ENCODE measurements at regions not wholly inside any gene's neighbourhood (a gene's known extent, or its start where the extent isn't known, plus 50 kb on each side); places are given as distances from the start of the nearest gene placed in this dataset.

DNA sequence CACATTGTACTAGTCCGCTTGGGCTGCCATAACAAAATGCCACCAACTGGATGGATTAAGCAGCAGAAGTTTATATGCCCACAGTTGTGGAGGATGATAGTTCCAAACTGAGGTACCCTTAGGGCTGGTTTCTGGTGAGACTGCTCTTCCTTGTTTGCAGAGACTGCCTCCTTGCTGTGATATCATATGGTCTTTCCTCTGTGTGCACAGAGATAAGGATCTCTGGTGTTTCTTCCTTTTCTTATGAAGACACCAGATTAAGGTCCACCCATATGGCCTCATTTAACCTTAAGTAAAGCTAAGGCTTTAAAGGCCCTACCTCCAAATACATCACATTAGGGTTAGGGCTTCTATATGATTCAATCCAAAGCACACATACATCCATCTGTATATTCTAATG is 738.2 kb upstream of the GCFC2 start:
- DNase-seq, result no peak

DNA sequence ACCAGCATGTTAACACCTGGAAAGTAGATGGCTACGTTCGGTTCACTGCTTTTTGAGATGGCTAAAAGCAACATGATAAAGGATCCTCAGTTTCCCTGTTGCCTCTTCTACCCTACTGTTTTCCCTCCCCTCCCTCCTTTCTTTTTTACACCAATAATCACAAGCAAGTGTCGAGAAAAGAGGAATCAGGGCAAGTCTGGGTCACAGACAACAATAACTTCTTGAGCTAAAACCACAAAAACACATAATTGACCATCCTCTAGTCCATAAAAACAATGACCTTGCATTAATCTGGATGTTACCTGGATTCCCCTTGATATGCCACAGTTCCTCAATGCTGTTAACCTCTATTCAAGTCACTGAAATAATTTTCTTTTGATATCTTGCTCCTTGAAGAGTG is 736.6 kb upstream of the GCFC2 start:
- DNase-seq, result no peak

DNA sequence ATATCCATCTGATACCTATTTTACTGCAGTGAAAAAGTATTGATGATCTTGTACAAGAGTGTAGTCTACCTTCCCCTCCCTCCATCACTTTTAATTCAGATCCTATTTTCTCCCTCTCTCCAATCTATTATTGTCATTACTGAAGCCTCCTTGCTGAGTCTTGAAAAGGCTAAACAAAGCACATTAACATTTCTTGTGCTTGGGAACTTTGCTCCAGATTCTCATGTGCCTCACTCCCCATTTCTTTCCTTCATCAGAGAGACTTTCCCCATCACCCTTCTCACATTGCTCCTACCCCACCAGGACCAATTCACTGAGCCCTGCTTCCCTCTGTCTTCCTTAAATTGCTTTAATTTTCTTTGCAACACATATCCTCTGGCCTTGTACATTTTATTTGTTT is 736.2 kb upstream of the GCFC2 start:
- no peak for DNase-seq

- DNase-seq, result no peak
Measured at GRCh38 chr2:76445880-76446279, 735.2 kb upstream of the GCFC2 start.

DNA sequence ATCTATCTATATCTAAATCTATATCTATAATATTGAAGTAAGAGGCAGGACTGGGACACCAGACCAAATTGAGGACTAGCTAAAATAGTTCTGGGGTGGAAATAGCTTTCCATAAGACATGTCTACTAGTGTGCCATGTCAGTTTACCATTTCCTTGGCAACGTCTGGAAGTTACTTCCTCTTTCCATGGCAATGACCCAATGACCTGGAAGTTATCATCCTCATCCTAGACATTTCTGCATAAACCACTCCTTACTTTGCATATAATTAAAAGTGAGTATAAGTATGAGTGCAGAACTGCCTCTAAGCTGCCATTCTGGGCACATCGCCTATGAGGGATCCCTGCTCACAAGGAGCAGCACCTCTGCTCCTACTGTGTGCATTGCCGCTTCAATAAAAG is 734.0 kb upstream of the GCFC2 start:
- DNase-seq, result no peak

DNA sequence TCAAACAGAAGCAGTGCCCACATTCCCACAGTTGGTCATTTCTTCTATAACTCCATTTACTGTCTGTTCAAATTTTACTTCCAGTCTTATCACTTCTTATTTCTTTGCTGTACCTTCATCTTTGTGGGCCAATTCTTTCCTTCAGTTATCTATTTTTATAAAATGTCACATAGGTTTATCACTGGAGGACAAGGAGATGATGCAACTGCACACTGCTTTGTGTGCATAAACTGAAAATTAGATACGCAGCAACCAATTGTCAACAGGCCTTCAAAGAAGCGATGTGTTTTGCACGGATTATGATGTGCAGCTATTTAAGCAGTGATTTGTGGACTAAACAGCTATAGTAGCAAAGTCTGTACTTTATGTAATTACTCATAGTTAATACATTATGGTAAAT is 726.8 kb upstream of the GCFC2 start:
- no peak for DNase-seq

GRCh38 chr2:76429374-76429773 is 718.7 kb upstream of the GCFC2 start:
- no peak for DNase-seq

- DNase-seq, result no peak
Measured at GRCh38 chr2:76427452-76427851, 716.7 kb upstream of the GCFC2 start.

DNA sequence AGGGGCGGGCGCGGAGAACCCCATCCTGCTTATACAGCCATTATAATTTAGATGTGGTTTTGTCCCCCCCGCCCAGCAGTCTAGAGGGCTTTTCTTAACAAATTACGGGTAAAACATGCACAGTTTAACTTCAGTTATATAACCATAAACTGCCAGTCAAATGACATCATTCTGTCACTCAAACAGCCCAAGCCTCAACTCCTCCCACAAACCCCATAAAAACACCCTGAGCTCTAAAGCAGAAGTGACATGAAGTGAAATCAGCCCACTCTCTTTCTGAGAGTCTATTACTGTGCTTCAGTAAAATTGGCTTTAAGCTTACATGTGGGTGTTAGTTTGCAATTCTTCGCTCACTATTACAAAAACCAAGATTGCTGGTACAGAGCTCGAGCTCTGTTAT is 705.1 kb upstream of the GCFC2 start:
- DNase-seq, result no peak

- DNase-seq, result no peak
Measured at GRCh38 chr2:76413436-76413835, 702.7 kb upstream of the GCFC2 start.

DNA sequence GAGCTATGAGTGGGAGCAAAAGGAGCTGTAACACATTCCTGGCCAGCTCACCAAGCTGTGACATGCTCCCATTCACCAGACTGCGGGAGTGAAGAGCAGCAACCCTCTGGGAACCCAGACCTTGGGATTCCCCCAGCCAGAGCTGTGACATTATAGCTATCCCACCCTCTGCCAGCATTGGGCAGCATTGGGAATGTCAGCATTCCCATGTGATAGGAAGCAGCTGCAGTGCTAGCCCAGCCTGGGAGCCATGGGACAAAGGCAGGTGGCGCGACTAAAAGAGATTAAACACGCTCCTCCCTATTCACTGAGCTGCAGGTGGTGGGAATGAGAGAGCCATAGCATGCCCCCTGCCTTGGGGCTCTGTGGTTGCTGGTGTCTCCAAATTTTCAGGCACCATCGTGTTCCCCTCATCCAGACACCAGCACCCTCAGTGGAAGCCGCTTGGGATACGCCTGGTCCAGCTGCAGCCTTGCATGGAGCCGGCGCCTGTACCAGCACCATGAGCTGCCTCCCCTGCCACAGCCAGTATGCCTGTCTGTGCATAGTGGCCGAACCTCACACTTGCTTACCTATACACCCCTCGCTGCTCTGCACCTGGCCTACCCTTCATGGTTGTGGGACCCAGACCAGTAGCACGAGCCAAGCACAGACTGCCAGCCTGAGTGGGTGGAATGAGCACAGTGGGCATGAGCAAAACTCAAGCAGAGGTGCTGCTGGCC is 695.6 kb upstream of the GCFC2 start:
- DNase-seq, result no peak

DNA sequence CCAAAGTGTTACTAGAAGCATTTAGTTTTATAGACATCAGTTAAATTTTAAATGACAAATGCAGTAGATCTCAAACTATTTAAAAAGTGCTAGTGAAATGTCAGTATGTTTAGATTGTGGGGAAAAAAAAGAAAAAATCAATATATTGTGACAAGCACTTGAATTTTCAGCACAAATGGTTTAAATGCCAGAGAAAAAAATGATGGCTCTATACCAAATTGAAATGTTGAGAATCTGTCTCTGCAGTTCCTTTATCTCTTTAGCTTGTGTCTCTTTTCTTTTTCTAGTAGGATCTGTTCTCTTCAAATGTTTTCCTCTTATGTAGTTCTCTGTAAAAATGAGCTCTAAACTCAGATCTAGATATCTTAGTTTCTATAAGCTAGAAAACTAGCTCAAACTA is 682.6 kb upstream of the GCFC2 start:
- no peak for DNase-seq

DNA sequence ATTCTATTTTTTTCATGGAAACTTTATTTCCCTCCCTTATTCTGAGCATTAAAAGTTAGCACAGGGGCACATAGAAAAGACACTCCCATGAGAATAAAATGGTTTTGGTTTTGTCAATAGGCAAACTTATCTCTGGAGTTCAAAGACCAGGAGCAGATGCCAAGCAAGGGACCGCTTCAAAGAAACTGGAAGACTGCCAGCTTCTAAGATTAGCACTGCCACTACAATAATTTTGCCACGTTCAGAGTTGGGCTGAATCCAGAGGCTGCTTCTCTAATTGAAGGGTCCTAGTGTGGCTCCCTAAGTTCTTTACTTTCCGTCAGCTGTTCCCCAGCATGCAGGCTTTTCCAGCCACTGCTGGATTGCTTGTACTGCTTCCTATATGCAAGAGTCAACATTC is 681.0 kb upstream of the GCFC2 start:
- DNase-seq, result no peak

DNA sequence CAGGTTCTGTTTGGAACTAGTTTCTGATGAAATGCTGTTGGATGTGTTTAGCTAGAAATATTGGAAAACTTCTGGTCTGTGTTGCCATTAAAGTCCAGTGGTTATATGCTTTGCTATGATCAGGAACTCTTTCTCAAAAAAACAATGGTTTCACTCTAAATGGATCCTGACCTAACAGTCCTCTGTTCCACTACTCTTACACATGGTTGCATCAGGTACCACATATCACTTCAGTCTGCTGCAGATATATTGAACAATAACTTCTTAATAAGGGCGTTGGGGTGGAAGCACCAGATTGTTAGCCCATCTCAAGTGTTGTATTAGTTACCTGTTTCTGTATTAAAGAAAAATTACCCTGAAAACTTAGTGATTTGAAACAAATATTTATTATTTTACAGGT is 676.6 kb upstream of the GCFC2 start:
- DNase-seq, result no peak

GRCh38 chr2:76385943-76386342 is 675.2 kb upstream of the GCFC2 start:
- DNase-seq, result no peak

GRCh38 chr2:76381624-76382023 is 670.9 kb upstream of the GCFC2 start:
- DNase-seq, result no peak

- no peak for DNase-seq
Measured at GRCh38 chr2:76378140-76378539, 667.4 kb upstream of the GCFC2 start.

GRCh38 chr2:76341439-76341838 is 630.7 kb upstream of the GCFC2 start:
- DNase-seq, result no peak

DNA sequence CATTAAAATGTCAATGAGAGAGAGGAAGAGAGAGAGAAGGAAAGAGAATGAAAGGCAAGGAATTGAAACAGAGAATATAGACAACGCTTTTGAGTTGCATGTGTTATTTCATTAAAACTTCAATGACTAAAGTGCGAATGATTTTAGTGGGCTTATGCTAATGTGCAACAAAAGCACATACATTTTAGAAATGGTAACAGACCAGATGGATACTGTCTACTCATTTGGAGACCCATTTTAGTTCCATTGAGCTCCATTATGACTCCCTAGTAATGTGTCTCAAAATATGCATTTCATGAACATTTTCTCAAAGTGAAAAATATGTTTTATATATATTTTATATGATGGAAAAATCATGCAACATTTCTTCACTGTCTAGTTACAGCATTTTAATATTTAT is 622.2 kb upstream of the GCFC2 start:
- DNase-seq, result no peak

DNA sequence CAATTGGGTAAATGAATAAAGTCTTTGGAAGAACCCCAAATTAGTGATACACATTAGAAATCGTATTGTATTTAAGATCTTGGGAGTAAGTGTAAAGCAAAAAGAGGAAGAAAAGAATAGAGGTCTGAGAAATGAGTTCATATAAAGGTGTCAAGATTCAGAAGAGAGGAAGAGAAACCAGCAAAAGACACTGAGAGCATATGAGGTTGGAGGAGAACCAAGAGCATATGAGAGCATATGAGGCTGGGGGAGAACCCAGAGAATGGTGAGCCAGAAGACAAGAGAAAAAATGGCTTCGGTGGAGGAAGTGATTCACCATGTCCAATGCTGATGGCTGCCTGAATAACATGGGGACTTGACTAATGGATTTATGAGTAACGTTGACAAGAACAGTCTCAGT is 620.1 kb upstream of the GCFC2 start:
- no peak for DNase-seq

GRCh38 chr2:76326636-76327035 is 615.9 kb upstream of the GCFC2 start:
- no peak for DNase-seq

- DNase-seq, result no peak
Measured at GRCh38 chr2:76323381-76323780, 612.7 kb upstream of the GCFC2 start.

DNA sequence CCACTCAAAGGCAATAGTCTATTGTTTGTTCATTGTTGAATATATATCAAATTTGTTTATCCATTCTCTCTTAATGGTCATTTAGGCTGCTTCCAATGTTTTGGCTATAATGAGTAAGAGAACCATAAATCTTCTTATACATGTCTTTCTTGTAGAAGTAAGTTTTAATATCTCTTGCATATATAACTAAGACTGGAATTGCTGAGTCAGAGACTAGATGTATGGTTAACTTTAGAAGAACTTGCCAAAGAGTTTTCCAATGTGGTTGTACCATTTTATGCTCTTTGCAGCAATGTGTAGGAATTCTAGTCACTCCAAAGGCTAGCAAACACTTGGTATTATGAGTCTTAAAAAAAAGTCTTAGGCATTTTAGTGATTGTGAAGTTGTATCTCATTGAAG is 610.0 kb upstream of the GCFC2 start:
- no peak for DNase-seq

DNA sequence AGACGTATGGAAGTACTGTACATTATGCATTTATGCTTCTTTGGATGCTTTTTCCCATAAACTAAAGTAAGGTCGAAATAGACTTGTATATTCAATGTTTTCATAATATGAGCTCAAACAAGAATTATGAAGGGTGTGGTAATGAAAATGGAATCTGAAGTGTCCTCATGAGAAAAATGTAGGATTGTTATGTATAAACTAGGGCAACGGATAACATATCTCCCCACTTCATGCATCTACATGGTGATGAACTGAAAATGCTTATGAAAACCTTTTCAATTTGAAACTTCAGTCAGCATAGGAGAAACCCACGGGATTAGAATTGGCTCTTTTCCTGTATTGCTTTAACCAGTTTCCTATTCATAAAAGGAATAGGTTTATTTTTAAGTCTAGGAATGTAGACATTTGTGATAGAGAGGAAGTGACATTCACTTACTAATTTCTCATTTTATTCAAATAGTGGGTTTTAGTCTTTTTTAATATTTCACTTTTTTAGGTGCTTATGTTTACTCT is 608.2 kb upstream of the GCFC2 start:
- no peak for DNase-seq

GRCh38 chr2:76316691-76317090 is 606.0 kb upstream of the GCFC2 start:
- no peak for DNase-seq
